Uterus (tissue), 2 donors: ENCODE measurements at regions not wholly inside any gene's neighbourhood (a gene's known extent, or its start where the extent isn't known, plus 50 kb on each side); places are given as distances from the start of the nearest gene placed in this dataset.

Source experiments
- POLR2A ChIP-seq, 2 donors: fragments of 450-650 bp; IDR thresholded peaks; one replicate each; pipeline ENCODE4 v1.6.1; 2016; ENCODE audit warnings: antibody characterized with exemption in 2 of 2, mild to moderate bottlenecking in 1 of 2, moderate library complexity in 1 of 2
- TF ChIP-seq, protein P1 (sequence below), 4 experiments: fragments of 200-600 bp in 2 of 4; fragments of 450-650 bp in 2 of 4; sonication (generic) in 2 of 4; IDR thresholded peaks; one replicate each; pipeline ENCODE4 v1.5.1; 2016 to 2019; ENCODE audit warnings: antibody characterized with exemption in 4 of 4, mild to moderate bottlenecking in 2 of 4, moderate library complexity in 1 of 4

DNA sequence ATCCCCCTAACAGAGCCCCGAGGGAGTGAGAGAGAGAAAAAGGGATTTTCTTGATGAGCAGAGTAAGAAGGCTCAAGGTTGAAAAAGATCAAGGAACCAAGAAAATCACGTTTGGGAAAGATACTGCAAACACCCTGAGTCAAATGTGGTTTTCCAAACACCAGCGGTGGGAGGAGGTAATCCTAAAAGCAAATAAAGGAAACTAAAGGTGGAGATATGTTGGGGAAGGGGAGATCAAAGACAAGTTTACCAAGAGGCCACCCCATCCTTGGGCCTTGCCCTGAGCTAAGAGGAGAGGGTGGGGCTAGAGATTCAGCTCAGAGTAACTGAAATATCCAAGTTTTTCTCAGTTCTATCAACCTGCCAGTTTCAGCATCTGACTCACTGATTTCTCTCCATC is 332.3 kb downstream of the ETAA1 start:
- TF ChIP-seq POLR2A (IDR thresholded peaks at IDR 0.05), result no peak
- TF ChIP-seq, protein P1, sequence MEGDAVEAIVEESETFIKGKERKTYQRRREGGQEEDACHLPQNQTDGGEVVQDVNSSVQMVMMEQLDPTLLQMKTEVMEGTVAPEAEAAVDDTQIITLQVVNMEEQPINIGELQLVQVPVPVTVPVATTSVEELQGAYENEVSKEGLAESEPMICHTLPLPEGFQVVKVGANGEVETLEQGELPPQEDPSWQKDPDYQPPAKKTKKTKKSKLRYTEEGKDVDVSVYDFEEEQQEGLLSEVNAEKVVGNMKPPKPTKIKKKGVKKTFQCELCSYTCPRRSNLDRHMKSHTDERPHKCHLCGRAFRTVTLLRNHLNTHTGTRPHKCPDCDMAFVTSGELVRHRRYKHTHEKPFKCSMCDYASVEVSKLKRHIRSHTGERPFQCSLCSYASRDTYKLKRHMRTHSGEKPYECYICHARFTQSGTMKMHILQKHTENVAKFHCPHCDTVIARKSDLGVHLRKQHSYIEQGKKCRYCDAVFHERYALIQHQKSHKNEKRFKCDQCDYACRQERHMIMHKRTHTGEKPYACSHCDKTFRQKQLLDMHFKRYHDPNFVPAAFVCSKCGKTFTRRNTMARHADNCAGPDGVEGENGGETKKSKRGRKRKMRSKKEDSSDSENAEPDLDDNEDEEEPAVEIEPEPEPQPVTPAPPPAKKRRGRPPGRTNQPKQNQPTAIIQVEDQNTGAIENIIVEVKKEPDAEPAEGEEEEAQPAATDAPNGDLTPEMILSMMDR (IDR thresholded peaks at IDR 0.05), result no peak
